ENCODE measurements at regions not wholly inside any gene's neighbourhood (a gene's known extent, or its start where the extent isn't known, plus 50 kb on each side); places are given as distances from the start of the nearest gene placed in this dataset.

DNA sequence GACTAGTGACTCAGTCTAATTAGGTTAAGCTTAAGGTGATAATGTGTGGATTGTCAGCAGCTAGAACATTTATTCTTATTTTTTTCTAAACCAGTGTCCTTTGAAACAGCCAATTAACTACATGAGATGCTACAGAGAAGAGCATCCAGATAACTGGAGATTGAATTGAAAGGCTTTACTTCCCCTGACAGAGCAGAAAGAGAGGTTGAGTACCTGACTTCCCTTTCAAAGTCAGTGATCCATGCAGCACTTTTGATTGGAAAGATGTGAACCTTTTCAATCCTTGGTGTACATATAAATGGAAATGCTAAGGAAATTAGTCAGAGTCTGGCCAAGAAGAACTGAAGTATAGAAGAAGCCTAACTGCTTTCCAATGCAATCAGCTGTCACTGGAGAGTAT is 653.8 kb downstream of the CDH8 start:
- no peaks in the 10 kb centered on the region for H3K27me3 ChIP-seq (ENCODE audit: control insufficient read depth in 2 of 2, insufficient read depth in 2 of 2, low read length in 2 of 2)
- intact Hi-C loops (cut with micrococcal nuclease) (no loop called here), in situ Hi-C loops (cut with MboI) (no loop called here)
- H3K27ac ChIP-seq (ENCODE audit: extremely low read depth, low read depth, low read length) = no peak overlapping the region
- no peak overlapping the region for H2AFZ ChIP-seq (ENCODE audit: low read depth, low read length)
- POLR2A ChIA-PET = no interaction called here
- no peak overlapping the region for H3K4me2 ChIP-seq (ENCODE audit: insufficient read depth, low read length)
- BruUV-seq (replicated peaks) = no TSS peak
- CTCF ChIA-PET (ENCODE audit: low intra/inter-chr PET ratio) = no interaction called here
- H3K4me3 ChIP-seq = no peak overlapping the region
- H3K9me3 ChIP-seq (replicated peaks; ENCODE audit: control insufficient read depth, insufficient read depth, low read depth, low read length) = no peaks in the 10 kb centered on the region
- H3K9ac ChIP-seq (ENCODE audit: insufficient read depth in 1 of 2, low read depth in 2 of 2, low read length in 2 of 2) = no peak overlapping the region
- no peak for DNase-seq (ENCODE audit: extremely low read depth in 1 of 4, low spot score in 3 of 4)
- no peaks in the 10 kb centered on the region for H3K79me2 ChIP-seq (ENCODE audit: control insufficient read depth, insufficient read depth, low read length)
- no peak for FAIRE-seq
- no peaks in the 10 kb centered on the region for H3K4me1 ChIP-seq (replicated peaks in 1 of 2; ENCODE audit: control insufficient read depth in 2 of 2, insufficient read depth in 2 of 2, low read length in 2 of 2)
- TF ChIP-seq, protein P1, sequence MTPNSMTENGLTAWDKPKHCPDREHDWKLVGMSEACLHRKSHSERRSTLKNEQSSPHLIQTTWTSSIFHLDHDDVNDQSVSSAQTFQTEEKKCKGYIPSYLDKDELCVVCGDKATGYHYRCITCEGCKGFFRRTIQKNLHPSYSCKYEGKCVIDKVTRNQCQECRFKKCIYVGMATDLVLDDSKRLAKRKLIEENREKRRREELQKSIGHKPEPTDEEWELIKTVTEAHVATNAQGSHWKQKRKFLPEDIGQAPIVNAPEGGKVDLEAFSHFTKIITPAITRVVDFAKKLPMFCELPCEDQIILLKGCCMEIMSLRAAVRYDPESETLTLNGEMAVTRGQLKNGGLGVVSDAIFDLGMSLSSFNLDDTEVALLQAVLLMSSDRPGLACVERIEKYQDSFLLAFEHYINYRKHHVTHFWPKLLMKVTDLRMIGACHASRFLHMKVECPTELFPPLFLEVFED (CRISPR knock-in tag; conservative IDR thresholded peaks at IDR 0.05) = no peak
- TF ChIP-seq SIN3A (IDR thresholded peaks at IDR 0.05; ENCODE audit: borderline replicate concordance in 2 of 2, control insufficient read depth in 1 of 2, low read depth in 2 of 2, low read length in 2 of 2) (no peak), CHCHD3 (CRISPR knock-in tag; IDR thresholded peaks at IDR 0.05) (no peak), ZNF830 (CRISPR knock-in tag; IDR thresholded peaks at IDR 0.05) (no peak), EHMT2 (IDR thresholded peaks at IDR 0.05) (no peak), ZNF431 (CRISPR knock-in tag; IDR thresholded peaks at IDR 0.05) (no peak), HEY1 (CRISPR knock-in tag; IDR thresholded peaks at IDR 0.05; ENCODE audit: borderline replicate concordance) (no peak)
- no peaks in the 10 kb centered on the region for H3K9me1 ChIP-seq (ENCODE audit: control insufficient read depth, insufficient read depth, low read length)
- H4K20me1 ChIP-seq (replicated peaks; ENCODE audit: control insufficient read depth, insufficient read depth, low read length) = no peaks in the 10 kb centered on the region
- H3K36me3 ChIP-seq (ENCODE audit: control insufficient read depth, insufficient read depth, low read length) = no peaks in the 10 kb centered on the region
- no peak for ATAC-seq
